ENCODE measurements at regions not wholly inside any gene's neighbourhood (a gene's known extent, or its start where the extent isn't known, plus 50 kb on each side); places are given as distances from the start of the nearest gene placed in this dataset.

DNA sequence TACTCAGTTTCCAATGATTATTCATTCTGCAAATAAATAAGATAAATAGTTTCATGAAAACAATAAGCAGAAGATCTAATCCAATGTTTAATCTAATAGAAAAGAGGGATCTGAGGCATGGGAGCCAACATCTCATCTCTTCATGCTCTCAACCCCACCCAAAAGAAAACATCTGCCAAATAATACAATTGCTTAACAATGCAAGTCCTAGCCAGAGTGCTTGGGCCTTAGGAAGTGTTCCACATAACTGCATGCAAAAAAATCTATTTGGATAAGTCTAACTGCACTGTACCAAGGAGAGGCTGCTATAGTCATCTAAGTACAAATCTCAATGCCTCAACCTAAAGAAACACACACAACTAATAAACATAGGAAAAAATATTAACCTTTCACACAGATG is 606.0 kb downstream of the CDH9 start:
- TF ChIP-seq, protein P1, sequence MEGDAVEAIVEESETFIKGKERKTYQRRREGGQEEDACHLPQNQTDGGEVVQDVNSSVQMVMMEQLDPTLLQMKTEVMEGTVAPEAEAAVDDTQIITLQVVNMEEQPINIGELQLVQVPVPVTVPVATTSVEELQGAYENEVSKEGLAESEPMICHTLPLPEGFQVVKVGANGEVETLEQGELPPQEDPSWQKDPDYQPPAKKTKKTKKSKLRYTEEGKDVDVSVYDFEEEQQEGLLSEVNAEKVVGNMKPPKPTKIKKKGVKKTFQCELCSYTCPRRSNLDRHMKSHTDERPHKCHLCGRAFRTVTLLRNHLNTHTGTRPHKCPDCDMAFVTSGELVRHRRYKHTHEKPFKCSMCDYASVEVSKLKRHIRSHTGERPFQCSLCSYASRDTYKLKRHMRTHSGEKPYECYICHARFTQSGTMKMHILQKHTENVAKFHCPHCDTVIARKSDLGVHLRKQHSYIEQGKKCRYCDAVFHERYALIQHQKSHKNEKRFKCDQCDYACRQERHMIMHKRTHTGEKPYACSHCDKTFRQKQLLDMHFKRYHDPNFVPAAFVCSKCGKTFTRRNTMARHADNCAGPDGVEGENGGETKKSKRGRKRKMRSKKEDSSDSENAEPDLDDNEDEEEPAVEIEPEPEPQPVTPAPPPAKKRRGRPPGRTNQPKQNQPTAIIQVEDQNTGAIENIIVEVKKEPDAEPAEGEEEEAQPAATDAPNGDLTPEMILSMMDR (IDR thresholded peaks at IDR 0.05; ENCODE audit: insufficient read depth, low read depth, low read length): no peak
- no peak for TF ChIP-seq EZH2 (IDR thresholded peaks at IDR 0.05; ENCODE audit: insufficient read depth, low read length)

All from astrocyte (in vitro differentiated cells and primary cell).